T1000 (cell line): ENCODE measurements at regions not wholly inside any gene's neighbourhood (a gene's known extent, or its start where the extent isn't known, plus 50 kb on each side); places are given as distances from the start of the nearest gene placed in this dataset.
"Not testable (repeated sequence)": the region's sequence is repeated elsewhere in the genome, so short reads cannot be mapped to it uniquely, and the experiment has no call there.

Source experiments
- DNase-seq: peaks from one replicate; lab custom pipeline; 2025; ENCODE audit warnings: mixed read lengths; lab: John Stamatoyannopoulos, UW

- DNase-seq, result no peak
These were observed 70.0 kb downstream of the MZT1 start for GRCh38 chr13:72657379-72657778.

DNA sequence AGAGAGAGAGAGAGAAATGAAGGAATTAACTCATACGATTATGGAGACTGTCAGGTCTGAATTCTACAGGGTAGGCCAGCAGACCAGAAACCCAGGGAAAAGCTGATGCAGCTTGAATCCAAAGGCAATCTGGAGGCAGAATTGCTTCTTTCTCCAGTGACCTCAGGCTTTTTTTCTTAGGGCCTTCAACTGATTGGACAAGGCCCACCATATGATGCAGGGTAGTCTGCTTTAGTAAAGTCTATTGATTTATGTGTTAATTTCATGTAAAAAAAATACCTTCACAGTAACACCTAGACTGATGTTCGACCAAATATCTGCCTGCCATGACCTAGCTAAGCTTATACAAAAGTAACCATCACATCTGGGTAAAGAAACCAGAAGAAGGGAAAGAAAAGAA is 71.1 kb downstream of the MZT1 start:
- no peak for DNase-seq

GRCh38 chr13:72653506-72653905 is 73.9 kb downstream of the MZT1 start:
- no peak for DNase-seq

- no peak for DNase-seq
These were observed 74.7 kb downstream of the MZT1 start for GRCh38 chr13:72652681-72653080.

DNA sequence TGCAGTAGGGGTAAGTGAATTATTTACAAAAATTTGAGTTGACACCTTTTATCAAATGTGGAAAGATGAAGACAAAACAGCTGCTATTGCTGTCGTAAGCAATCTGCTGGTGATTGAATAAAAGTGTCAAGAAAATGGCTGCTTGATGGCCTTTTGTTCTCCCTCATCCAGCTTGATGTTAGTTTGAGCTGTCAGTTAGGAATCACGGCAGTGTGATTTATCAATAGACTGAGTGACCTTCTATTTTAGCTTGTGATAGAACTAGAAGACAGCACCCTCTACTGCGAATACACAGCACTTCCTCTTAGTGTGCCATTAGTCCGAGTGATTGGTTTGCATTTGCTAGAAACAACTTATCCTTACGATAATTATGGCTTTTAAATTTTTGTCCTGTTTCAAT is 76.3 kb downstream of the MZT1 start:
- DNase-seq, result no peak

GRCh38 chr13:72650051-72650700 is 77.3 kb downstream of the MZT1 start:
- DNase-seq, result no peak

- no peak for DNase-seq
These were observed 78.8 kb downstream of the MZT1 start for GRCh38 chr13:72648513-72649065.

DNA sequence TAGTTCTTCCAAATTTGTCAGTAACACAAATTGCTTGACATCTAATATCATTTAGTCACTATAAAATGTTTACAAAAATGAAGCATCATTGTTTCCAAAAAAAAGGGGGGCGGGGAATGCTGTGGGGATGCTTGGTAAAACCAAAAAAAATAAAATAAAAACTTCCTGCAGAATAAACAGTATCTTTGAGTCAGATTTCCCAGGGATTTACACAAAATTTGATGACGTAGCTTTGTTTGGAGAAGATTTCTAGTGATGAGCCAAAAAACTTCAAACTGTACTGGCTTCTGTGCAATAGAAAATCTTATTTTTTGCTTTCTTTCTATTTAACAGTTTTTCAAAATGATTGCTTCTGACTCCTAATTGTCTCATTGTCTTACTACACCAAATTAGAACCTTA is 80.0 kb downstream of the MZT1 start:
- DNase-seq, result no peak

GRCh38 chr13:72645521-72645920 is 81.9 kb downstream of the MZT1 start:
- no peak for DNase-seq

DNA sequence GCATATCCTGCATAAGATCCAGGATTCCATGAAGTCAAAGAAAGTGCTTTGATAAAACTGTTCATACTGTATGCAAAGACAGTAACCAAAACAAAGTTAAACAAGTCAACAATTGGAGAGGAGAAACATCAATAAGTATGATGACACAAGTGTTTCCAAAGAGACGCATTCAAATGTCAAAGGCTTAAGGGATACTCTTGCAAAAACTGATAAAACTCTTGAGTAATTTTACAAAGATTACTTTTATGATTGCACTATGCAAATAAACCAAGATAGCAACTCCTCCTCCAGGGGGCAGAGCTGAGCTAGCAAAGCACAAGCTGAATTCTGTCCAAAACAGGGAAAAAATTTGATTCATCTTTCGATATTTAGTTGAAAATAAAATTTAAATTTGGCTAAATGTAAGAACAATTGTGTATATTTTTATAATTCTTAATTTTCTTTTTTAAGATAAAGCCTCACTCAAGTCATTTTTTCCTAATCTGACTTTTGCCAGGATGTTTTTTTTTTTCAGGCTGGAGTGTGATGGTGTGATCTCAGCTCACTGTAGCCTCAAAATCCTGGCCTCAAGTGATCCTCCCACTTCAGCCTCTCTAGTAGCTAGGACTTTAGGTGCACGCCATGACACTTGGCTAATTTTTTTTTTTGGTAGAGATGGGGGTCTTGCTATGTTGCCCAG is 84.0 kb downstream of the MZT1 start:
- DNase-seq, result no peak

DNA sequence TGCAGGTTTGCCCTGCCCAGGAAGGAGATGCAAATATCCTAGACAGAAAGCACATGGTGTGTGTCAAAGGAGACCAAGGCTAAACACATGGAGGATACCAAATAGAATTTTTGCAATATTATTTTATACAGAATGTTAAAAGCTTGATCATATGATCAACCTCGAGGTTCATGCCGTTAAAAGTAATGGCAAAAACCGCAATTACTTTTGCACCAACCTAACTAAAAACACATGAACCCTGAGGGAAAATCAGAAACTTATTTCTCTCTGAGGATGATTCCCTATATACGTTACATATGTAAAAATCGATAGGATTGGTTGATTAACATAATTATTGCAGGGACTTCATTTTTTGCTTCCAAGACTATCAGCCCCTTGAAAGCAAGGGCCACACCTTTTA is 88.1 kb downstream of the MZT1 start:
- DNase-seq, result no peak

DNA sequence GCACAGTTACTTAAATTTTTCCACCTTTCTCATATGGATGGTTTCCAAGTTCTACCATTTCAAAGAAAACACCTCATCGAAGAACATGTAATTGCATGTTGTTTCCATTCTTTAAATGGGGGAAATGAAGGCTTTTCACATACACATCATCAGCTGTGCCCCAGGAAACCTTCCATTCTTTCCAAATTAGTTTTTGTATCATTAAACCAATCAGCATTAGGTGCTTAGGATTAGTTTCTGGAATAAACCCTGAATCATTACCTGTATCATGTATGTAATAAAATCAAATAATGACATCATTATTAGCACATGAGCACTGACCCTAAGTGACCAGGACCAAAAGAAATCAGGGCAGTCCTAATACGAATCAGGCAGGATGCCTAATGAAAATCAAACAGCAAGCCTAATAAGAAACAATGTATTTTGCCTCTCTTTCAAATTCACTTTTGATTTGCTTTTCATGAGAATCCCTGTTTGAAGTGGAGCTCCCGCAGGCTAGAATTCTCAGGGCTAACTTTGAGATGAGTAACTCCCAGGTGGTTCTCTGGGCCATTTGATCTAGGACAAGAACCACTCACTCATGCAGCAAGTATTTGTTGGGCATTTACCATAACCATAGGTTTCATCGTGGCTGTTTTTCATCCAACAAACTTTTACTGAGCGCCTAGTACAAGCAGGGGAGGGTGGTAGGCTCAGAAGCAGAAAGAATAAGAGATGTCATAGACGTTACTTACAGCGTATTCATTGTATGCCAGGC is 89.2 kb downstream of the MZT1 start:
- DNase-seq, result no peak

DNA sequence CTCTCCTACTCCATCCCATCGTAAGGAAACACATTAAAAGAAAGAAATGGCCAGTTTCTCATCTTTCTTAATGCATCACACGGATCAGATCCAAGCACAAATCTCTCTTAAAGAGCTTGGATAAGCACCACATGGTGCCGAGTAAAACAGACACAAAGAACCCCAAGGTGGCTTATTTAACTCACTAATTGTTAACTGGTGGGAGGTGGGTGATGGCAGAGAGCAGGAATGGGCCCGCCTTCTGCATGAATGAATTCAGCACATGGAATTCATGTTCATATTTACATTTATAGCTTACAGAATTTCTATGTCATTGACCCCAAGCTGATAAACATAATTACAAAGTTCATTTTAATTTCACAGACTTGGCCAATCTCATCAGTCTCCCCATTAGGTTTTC is 89.9 kb downstream of the MZT1 start:
- DNase-seq, result no peak

- no peak for DNase-seq
These were observed 92.6 kb downstream of the MZT1 start for GRCh38 chr13:72634859-72635258.

GRCh38 chr13:72622546-72622945 is 104.9 kb downstream of the MZT1 start:
- DNase-seq, result no peak

DNA sequence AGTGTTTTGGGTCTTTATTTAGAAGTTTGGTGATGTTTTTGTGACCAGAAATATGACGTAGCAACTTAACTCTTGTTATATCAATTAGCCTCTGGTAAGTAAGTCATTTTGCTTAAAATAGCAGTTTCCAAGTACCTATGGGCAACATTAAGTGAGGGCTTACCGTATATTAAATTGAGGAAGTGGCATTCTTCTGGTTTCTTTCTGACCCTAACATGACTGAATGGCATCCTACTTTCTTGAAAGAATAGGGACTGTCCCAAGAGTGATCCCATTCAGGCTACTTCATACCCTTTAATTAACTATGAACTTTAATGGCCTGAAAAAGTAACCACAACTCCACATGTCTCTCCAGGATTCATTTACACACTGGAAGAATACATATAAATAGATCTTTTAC is 106.6 kb downstream of the MZT1 start:
- DNase-seq, result no peak

DNA sequence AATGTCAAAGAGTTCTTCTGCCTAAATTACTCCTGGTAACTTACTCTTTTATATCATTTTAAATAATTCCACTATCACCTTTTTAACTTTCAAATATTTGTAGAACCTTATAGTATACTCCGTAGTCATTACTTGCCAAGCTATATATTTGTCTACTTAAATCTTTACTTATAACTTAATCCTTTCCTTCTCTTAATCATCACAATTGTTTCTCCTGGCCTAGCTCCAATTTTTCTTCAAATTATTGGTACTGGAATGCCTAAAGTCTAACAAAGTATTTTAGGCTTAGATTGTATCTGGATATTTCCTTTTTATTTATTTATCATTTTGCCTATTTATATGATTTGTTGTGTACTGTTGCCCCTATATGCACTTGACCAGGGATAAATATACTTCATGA is 109.5 kb downstream of the MZT1 start:
- DNase-seq, result no peak

- no peak for DNase-seq
These were observed 110.2 kb downstream of the MZT1 start for GRCh38 chr13:72617186-72617585.

DNA sequence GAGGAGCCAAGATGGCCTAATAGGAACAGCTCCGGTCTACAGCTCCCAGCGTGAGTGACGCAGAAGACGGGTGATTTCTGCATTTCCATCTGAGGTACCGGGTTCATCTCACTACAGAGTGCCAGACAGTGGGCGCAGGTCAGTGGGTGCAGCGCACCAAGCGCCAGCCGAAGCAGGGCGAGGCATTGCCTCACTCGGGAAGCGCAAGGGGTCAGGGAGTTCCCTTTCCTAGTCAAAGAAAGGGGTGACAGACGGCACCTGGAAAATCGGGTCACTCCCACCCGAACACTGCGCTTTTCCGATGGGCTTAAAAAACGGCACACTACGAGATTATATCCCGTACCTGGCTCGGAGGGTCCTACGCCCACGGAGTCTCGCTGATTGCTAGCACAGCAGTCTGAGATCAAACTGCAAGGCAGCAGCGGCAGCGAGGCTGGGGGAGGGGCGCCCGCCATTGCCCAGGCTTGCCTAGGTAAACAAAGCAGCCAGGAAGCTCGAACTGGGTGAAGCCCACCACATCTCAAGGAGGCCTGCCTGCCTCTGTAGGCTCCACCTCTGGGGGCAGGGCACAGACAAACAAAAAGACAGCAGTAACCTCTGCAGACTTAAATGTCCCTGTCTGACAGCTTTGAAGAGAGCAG is 117.1 kb downstream of the MZT1 start:
- not testable (repeated sequence) for DNase-seq

GRCh38 chr13:72599178-72599743 is 128.2 kb downstream of the MZT1 start:
- no peak for DNase-seq

DNA sequence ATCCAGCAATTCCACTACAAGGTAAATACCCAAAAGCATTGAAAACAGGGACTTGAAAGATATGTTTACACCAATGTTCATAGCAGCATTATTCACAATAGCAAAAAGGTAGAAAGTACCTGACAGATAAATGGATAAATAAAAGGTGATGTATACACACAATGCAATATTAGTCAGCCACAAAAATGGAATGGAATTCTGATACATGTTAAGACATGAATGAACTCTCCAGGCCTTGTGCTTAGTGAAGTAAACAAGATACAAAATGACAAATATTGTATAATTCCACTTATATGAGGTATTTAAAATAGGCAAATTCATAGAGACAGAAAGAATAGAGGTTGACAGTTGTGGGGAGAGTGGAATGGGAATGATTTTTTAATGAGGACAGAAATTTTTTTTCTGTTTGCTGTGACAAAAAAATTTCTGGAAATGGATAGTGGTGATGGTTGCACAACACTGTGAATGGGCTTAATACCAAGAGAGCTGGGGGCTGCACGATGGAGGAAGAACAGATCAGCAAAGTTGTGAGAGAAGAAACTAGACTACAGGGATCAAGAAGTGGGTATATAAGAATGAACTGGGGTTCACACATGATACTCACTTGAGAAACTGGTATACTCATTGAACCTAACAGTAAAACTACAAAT is 137.2 kb downstream of the MZT1 start:
- DNase-seq, result no peak

DNA sequence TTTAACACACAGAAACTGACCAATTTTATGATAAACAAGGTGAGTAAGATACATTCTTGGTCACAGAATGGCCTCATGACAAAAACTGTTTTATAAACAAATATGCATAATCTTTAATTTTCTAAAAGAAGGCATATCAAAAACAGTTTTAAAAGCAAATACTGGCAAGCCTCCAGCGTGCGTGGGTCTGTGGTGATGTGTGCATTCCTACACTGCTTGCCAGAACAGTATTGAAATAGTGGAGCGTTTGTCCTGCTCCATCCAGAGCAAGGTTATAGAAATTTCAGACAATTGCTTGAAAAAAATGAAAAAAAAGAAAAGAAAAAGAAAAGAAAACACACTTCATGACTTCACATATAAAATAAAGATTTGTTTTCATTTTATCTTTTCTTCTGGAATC is 140.9 kb downstream of the MZT1 start:
- DNase-seq, result no peak
